ENCODE measurements at regions not wholly inside any gene's neighbourhood (a gene's known extent, or its start where the extent isn't known, plus 50 kb on each side); places are given as distances from the start of the nearest gene placed in this dataset.

DNA sequence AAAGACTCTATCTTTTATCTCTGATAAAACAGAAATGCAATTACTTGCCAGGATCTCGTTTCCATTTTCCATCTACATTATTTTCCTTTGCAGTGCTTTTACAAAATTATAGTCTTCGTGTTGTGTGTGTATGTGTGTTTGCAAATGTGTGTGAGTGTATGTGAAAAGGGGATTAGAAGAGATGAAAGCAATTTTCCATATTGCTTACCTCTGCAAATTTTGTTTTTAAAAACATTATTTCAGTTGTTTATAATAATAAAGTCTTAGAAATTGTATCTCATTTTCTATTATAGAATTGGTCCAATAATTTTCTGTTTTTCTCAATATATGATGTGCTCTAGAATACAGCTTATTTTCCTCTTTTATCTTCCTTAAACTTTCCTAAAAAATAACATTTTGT, 421.3 kb upstream of the ANKRD30A start:
- H3K4me3 Mint-ChIP-seq: no peak overlapping the region
- no peaks in the 10 kb centered on the region for H3K4me1 Mint-ChIP-seq (ENCODE audit: low read depth)
- ChIA-PET CTCF (no interaction called here), POLR2A (no interaction called here)
- intact Hi-C loops (cut with micrococcal nuclease): no loop called here
- H3K9me3 Mint-ChIP-seq: peaks cover 6% of the 10 kb centered on the region
- TF ChIP-seq, protein P1, sequence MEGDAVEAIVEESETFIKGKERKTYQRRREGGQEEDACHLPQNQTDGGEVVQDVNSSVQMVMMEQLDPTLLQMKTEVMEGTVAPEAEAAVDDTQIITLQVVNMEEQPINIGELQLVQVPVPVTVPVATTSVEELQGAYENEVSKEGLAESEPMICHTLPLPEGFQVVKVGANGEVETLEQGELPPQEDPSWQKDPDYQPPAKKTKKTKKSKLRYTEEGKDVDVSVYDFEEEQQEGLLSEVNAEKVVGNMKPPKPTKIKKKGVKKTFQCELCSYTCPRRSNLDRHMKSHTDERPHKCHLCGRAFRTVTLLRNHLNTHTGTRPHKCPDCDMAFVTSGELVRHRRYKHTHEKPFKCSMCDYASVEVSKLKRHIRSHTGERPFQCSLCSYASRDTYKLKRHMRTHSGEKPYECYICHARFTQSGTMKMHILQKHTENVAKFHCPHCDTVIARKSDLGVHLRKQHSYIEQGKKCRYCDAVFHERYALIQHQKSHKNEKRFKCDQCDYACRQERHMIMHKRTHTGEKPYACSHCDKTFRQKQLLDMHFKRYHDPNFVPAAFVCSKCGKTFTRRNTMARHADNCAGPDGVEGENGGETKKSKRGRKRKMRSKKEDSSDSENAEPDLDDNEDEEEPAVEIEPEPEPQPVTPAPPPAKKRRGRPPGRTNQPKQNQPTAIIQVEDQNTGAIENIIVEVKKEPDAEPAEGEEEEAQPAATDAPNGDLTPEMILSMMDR (IDR thresholded peaks at IDR 0.05): no peak
- no peak for DNase-seq
- H3K27ac Mint-ChIP-seq: no peak overlapping the region
- no peak for ATAC-seq
- H3K27me3 Mint-ChIP-seq: no peaks in the 10 kb centered on the region
- H3K36me3 Mint-ChIP-seq (ENCODE audit: low read depth): no peaks in the 10 kb centered on the region

DNA sequence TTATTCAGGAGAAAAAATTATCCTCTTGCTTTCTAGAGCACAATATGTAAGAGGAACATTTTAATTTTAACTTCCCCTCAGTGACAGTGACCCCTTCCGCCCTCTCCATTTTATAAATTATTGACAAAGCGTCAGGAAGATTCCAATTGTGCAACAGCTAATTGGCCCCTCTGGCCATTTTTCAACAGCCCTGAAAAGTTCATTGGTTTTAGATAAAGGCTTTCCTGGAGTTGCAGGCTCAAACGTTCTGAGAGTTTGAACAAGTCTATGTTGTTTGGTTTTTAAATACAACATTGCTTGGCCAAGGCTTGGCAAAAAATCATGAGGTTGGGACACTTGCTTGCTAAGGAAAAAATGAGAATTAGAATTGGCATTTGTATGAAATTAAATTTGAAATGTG, 422.2 kb upstream of the ANKRD30A start:
- no peaks in the 10 kb centered on the region for H3K4me1 Mint-ChIP-seq (ENCODE audit: low read depth)
- no peaks in the 10 kb centered on the region for H3K27me3 Mint-ChIP-seq
- H3K9me3 Mint-ChIP-seq: peaks cover 6% of the 10 kb centered on the region
- H3K27ac Mint-ChIP-seq: no peak overlapping the region
- CTCF ChIA-PET: no interaction called here
- TF ChIP-seq, protein P1 (IDR thresholded peaks at IDR 0.05): no peak
- intact Hi-C loops (cut with micrococcal nuclease): no loop called here
- no peak for ATAC-seq
- H3K36me3 Mint-ChIP-seq (ENCODE audit: low read depth): no peaks in the 10 kb centered on the region
- DNase-seq: no peak
- no peak overlapping the region for H3K4me3 Mint-ChIP-seq
- POLR2A ChIA-PET: no interaction called here

DNA sequence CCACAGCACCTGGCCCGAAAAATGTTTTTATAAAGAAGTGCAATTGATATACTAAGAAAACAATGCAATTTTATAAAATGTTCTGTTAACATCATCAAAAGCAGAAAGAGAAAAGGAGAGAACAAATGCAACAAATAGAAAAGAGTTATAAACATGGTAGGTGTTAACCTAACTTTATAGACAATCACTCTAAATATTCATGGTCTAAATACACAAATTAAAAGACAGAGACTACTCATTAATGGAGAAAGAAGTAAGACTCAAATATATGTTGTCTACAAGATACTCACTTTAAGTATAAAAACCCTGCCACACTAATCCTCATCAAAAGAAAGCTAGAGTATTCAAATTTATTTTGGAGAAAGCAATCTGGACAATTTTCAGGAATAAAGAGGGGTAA, 425.3 kb upstream of the ANKRD30A start:
- no peaks in the 10 kb centered on the region for H3K4me1 Mint-ChIP-seq (ENCODE audit: low read depth)
- intact Hi-C loops (cut with micrococcal nuclease): no loop called here
- POLR2A ChIA-PET: no interaction called here
- TF ChIP-seq, protein P1 (IDR thresholded peaks at IDR 0.05): no peak
- H3K4me3 Mint-ChIP-seq: no peak overlapping the region
- H3K36me3 Mint-ChIP-seq (ENCODE audit: low read depth): no peaks in the 10 kb centered on the region
- DNase-seq: no peak
- CTCF ChIA-PET: no interaction called here
- H3K27me3 Mint-ChIP-seq: no peaks in the 10 kb centered on the region
- H3K9me3 Mint-ChIP-seq: peaks cover 8% of the 10 kb centered on the region
- no peak overlapping the region for H3K27ac Mint-ChIP-seq
- no peak for ATAC-seq

DNA sequence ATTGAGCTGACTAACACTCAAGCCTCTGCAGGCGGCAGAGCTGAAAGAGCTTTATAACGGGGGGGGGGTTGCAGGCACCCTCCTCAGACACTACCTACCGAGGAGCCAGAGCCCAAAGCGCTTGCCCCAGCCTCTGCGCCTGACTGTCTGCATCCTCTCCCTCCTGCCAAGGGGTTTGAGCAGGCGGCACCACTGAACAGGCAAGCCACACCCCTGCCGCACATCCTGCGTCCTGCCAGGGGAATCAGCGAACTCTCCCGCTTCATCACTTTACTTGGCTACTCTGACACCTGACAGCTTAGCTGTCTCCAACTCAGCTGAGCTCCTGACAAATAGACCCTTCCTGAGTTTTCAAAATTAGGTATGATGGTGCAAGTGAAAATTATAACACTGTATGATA, 432.6 kb upstream of the ANKRD30A start:
- no peak for DNase-seq
- Mint-ChIP-seq H3K9me3 (peaks cover 10% of the 10 kb centered on the region), H3K4me1 (ENCODE audit: low read depth) (no peaks in the 10 kb centered on the region), H3K4me3 (no peak overlapping the region), H3K36me3 (ENCODE audit: low read depth) (no peaks in the 10 kb centered on the region), H3K27ac (no peak overlapping the region), H3K27me3 (no peaks in the 10 kb centered on the region)
- intact Hi-C loops (cut with micrococcal nuclease): no loop called here
- ATAC-seq: no peak
- ChIA-PET POLR2A (no interaction called here), CTCF (interaction anchor here (0.6 kb wide), 1 partner anchor 33 kb away, joined by 3 read pairs; no protein-coding TSS in a partner anchor)
- TF ChIP-seq, protein P1 (IDR thresholded peaks at IDR 0.05): no peak

DNA sequence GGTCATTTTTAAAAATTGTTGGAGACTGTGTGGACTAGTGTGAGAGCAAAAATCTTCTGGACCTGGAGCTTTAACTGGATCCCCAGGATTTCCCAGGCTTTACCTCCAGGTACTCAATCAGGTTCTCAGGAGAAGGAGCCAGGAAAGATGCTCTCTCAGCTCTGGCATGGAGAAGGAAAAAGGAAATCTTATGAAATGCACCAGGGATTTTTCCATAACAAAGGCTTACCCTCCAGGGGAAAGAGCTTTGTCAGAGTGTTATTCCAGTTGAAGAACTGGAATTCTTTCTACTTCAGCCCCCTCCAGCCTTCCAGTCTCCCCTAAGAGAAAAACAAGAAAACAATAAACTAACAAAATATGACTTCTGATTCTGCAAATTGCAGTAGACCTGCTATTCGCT, 436.7 kb upstream of the ANKRD30A start:
- Mint-ChIP-seq H3K27ac (no peak overlapping the region), H3K4me3 (no peak overlapping the region), H3K36me3 (ENCODE audit: low read depth) (no peaks in the 10 kb centered on the region), H3K4me1 (ENCODE audit: low read depth) (no peaks in the 10 kb centered on the region), H3K27me3 (no peaks in the 10 kb centered on the region), H3K9me3 (peaks cover 4% of the 10 kb centered on the region)
- TF ChIP-seq, protein P1 (IDR thresholded peaks at IDR 0.05): no peak
- ChIA-PET CTCF (no interaction called here), POLR2A (no interaction called here)
- intact Hi-C loops (cut with micrococcal nuclease): no loop called here
- DNase-seq (no peak), ATAC-seq (no peak)
